Endothelial cell of umbilical vein (primary cell): ENCODE measurements at regions not wholly inside any gene's neighbourhood (a gene's known extent, or its start where the extent isn't known, plus 50 kb on each side); places are given as distances from the start of the nearest gene placed in this dataset.

ENCODE experiments used
- BruUV-seq: library from RNA; stranded (reverse); fragments of 400-500 nt; replicated peaks from 2 replicates; lab custom pipeline; 2021; lab: Mats Ljungman, UMichigan
- CTCF ChIA-PET: fragments of 300-600, 350-600 bp; sonication (Branson Sonifier 250); formaldehyde crosslinking; loops from one replicate; lab custom pipeline; 2021; ENCODE audit warnings: antibody characterized with exemption, inconsistent platforms; lab: Charles Lee
- POLR2A ChIA-PET: fragments of 300-600, 350-600 bp; sonication (Branson Sonifier 250); formaldehyde crosslinking; loops from one replicate; lab custom pipeline; 2021; ENCODE audit warnings: antibody characterized with exemption, inconsistent platforms; lab: Charles Lee
- DNase-seq: peaks from one replicate; pipeline ENCODE4 v3.0.0-alpha.2; 2011; ENCODE audit warnings: low read depth, low spot score
- FAIRE-seq: peaks from 2 replicates; lab custom pipeline; 2011; peaks lifted over from hg19 to GRCh38; lab: Jason Lieb, UNC
- H2AFZ ChIP-seq: 2 replicates; pipeline ENCODE4 v1.6.0; 2012; ENCODE audit warnings: low read depth, low read length, control low read depth, inconsistent platforms
- H3K27ac ChIP-seq: 2 replicates; pipeline ENCODE4 v1.5.1; 2011; ENCODE audit warnings: low read depth, mild to moderate bottlenecking, control low read depth, low read length, moderate library complexity; ENCODE audit not compliant: insufficient read depth
- H3K27me3 ChIP-seq, 2 experiments: 2 replicates each; pipeline versions ENCODE4 v1.6.0 to v1.6.1; 2011; ENCODE audit warnings: low read length in 2 of 2, mixed read lengths in 1 of 2; ENCODE audit not compliant: control insufficient read depth in 2 of 2, insufficient read depth in 2 of 2
- H3K36me3 ChIP-seq, 2 experiments: 2 replicates in 1 of 2; 3 replicates in 1 of 2; pipeline ENCODE4 v1.5.1; 2011; ENCODE audit warnings: low read length in 2 of 2, mild to moderate bottlenecking in 1 of 2, moderate library complexity in 1 of 2; ENCODE audit not compliant: control insufficient read depth in 2 of 2, insufficient read depth in 2 of 2; ENCODE audit errors: extremely low read depth in 1 of 2
- H3K4me1 ChIP-seq: 3 replicates; pipeline ENCODE4 v1.5.1; 2011; ENCODE audit warnings: mild to moderate bottlenecking, low read length; ENCODE audit not compliant: control insufficient read depth, insufficient read depth; ENCODE audit errors: extremely low read depth
- H3K4me2 ChIP-seq: 2 replicates; pipeline ENCODE4 v1.6.1; 2011; ENCODE audit warnings: low read length, control low read depth, mixed read lengths; ENCODE audit not compliant: insufficient read depth
- H3K4me3 ChIP-seq, 3 experiments: fragments of 200-600 bp in 1 of 3; sonication (generic), shearing (Covaris generic) in 1 of 3; replicated peaks in 1 of 3; 2 replicates each; pipeline ENCODE4 v1.5.1; 2011 to 2016; ENCODE audit warnings: control low read depth in 3 of 3, low read length in 3 of 3, mild to moderate bottlenecking in 2 of 3, inconsistent platforms in 1 of 3, low read depth in 1 of 3, moderate library complexity in 1 of 3; ENCODE audit not compliant: insufficient read depth in 1 of 3
- H3K79me2 ChIP-seq: 2 replicates; pipeline ENCODE4 v1.6.0; 2012; ENCODE audit warnings: low read length, inconsistent platforms; ENCODE audit not compliant: control insufficient read depth, insufficient read depth
- H3K9ac ChIP-seq: replicated peaks from 2 replicates; pipeline ENCODE3; 2011; ENCODE audit warnings: low read length, control low read depth; ENCODE audit not compliant: insufficient read depth; ENCODE audit errors: extremely low read depth
- H3K9me1 ChIP-seq: replicated peaks from 3 replicates; pipeline ENCODE4 v1.6.0; 2011; ENCODE audit warnings: mild to moderate bottlenecking, low read length; ENCODE audit not compliant: control insufficient read depth, insufficient read depth; ENCODE audit errors: extremely low read depth
- H3K9me3 ChIP-seq: replicated peaks from 2 replicates; pipeline ENCODE4 v1.5.1; 2012; ENCODE audit warnings: low read length, inconsistent platforms; ENCODE audit not compliant: control insufficient read depth, insufficient read depth
- H4K20me1 ChIP-seq: replicated peaks from 2 replicates; pipeline ENCODE3; 2011; ENCODE audit warnings: mild to moderate bottlenecking, low read length; ENCODE audit not compliant: control insufficient read depth, insufficient read depth; ENCODE audit errors: extremely low read depth
- EZH2 ChIP-seq: IDR thresholded peaks from 2 replicates; pipeline ENCODE4 v1.6.1; 2012; ENCODE audit warnings: borderline replicate concordance, low read depth, mild to moderate bottlenecking, moderate library complexity, low read length, inconsistent platforms; ENCODE audit not compliant: severe bottlenecking
- FOS ChIP-seq: IDR thresholded peaks from 2 replicates; pipeline ENCODE4 v1.6.1; 2011; ENCODE audit warnings: mild to moderate bottlenecking, low read length, moderate library complexity, borderline replicate concordance; ENCODE audit not compliant: insufficient read depth
- GATA2 ChIP-seq: IDR thresholded peaks from 2 replicates; pipeline ENCODE4 v1.7.0; 2011; ENCODE audit warnings: low read depth, mild to moderate bottlenecking, moderate library complexity, mixed read lengths, low read length; ENCODE audit not compliant: insufficient read length, insufficient read depth
- JUN ChIP-seq: IDR thresholded peaks from 2 replicates; pipeline ENCODE4 v1.6.1; 2011; ENCODE audit warnings: borderline replicate concordance, low read depth; ENCODE audit not compliant: insufficient read length, insufficient read depth
- MYC ChIP-seq: IDR thresholded peaks from one replicate; pipeline ENCODE4 v1.6.1; 2011; ENCODE audit warnings: mild to moderate bottlenecking, low read depth, low read length
- POLR2A ChIP-seq: IDR thresholded peaks from 2 replicates; pipeline ENCODE4 v1.6.1; 2012; ENCODE audit warnings: low read depth, mild to moderate bottlenecking, control low read depth, low read length
- POLR2AphosphoS5 ChIP-seq: IDR thresholded peaks from 2 replicates; pipeline ENCODE4 v1.6.1; 2012; ENCODE audit warnings: low read depth, mild to moderate bottlenecking, control low read depth, low read length, moderate library complexity; ENCODE audit not compliant: insufficient read depth
- dilution Hi-C: fragments of 300-500 bp; cut with MboI; formaldehyde crosslinking; loops from one replicate; pipeline ENCODE4 v1.15.0; 2019; ENCODE audit warnings: low sequenced_read_pairs; ENCODE audit not compliant: extremely low pct_ligation_motif_present
- intact Hi-C: fragments of 100-400 bp; cut with micrococcal nuclease; formaldehyde crosslinking; loops from one replicate; pipeline ENCODE4 v1.10.0; 2022
- TF ChIP-seq, protein P1 (sequence below): IDR thresholded peaks from 2 replicates; pipeline ENCODE4 v1.6.1; 2011; ENCODE audit not compliant: insufficient read depth, insufficient read length
- TF ChIP-seq, protein P2 (sequence below), 2 donors: IDR thresholded peaks; 1 replicate in 1 of 2; 2 replicates in 1 of 2; pipeline ENCODE4 v1.5.1; 2011; ENCODE audit warnings: low read length in 2 of 2, mild to moderate bottlenecking in 2 of 2, moderate library complexity in 2 of 2, control low read depth in 1 of 2, inconsistent platforms in 1 of 2, low read depth in 1 of 2; ENCODE audit not compliant: insufficient read depth in 1 of 2; ENCODE audit errors: extremely low read depth in 1 of 2

DNA sequence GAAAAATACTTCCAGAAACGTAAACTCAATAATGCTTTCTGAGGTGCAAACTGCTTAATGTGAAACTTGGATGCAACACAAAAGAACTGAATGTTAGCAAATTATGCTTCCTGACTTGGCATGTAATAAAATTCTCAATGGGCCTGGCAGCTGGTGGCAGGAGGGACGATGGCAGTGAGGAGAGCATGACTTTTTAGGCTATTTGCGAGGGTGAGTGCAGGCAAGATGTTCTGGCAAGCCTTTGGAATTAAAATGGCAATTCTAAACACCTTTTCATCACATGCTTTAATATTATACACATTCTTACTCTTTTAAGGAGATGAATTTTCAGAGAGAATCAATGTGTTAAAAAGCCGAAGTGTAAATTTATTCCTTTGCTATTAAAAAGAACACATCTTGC is 224.8 kb upstream of the CDH4 start:
- H3K4me2 ChIP-seq: no peak overlapping the region
- dilution Hi-C loops: no loop called here
- POLR2A ChIA-PET: no interaction called here

DNA sequence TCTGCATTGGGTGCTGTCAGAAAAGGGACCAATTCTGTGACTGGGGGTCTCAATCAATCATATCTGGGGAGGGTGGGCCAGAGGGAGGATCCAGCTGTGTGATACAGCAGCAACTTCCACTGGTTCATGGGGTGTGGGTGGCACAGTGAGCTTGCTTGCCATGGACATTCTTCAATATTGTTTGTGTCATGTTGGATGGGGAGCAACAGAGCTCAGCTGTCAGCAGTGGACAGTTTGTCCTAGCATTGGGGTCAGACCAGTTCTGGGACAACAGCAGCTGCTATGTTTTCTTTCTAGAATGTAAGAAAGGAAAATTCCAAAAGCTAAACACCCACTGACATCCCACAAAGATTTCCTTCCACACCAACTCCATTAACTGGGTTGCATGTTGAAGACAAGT is 221.9 kb upstream of the CDH4 start:
- CTCF ChIA-PET: no interaction called here
- POLR2A ChIA-PET: no interaction called here
- no peak overlapping the region for H3K27ac ChIP-seq
- TF ChIP-seq EZH2 (no peak), FOS (no peak), POLR2A (no peak), POLR2AphosphoS5 (no peak), GATA2 (no peak), JUN (no peak), MYC (no peak)
- TF ChIP-seq, protein P1, sequence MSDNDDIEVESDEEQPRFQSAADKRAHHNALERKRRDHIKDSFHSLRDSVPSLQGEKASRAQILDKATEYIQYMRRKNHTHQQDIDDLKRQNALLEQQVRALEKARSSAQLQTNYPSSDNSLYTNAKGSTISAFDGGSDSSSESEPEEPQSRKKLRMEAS: no peak
- TF ChIP-seq, protein P2, sequence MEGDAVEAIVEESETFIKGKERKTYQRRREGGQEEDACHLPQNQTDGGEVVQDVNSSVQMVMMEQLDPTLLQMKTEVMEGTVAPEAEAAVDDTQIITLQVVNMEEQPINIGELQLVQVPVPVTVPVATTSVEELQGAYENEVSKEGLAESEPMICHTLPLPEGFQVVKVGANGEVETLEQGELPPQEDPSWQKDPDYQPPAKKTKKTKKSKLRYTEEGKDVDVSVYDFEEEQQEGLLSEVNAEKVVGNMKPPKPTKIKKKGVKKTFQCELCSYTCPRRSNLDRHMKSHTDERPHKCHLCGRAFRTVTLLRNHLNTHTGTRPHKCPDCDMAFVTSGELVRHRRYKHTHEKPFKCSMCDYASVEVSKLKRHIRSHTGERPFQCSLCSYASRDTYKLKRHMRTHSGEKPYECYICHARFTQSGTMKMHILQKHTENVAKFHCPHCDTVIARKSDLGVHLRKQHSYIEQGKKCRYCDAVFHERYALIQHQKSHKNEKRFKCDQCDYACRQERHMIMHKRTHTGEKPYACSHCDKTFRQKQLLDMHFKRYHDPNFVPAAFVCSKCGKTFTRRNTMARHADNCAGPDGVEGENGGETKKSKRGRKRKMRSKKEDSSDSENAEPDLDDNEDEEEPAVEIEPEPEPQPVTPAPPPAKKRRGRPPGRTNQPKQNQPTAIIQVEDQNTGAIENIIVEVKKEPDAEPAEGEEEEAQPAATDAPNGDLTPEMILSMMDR (IDR thresholded peaks at IDR 0.05; ENCODE audit: extremely low read depth in 1 of 2, insufficient read depth in 1 of 2, low read depth in 1 of 2, low read length in 2 of 2): no peak
- no peak overlapping the region for H3K4me2 ChIP-seq
- H3K9ac ChIP-seq: no peak overlapping the region
- no peaks in the 10 kb centered on the region for H3K4me1 ChIP-seq
- H2AFZ ChIP-seq: no peak overlapping the region
- H3K27me3 ChIP-seq: no peaks in the 10 kb centered on the region
- intact Hi-C loops: no loop called here
- no TSS peak for BruUV-seq
- H3K4me3 ChIP-seq: no peak overlapping the region
- no peak for DNase-seq
- H3K9me1 ChIP-seq: no peaks in the 10 kb centered on the region
- peaks cover 7% of the 10 kb centered on the region for H3K9me3 ChIP-seq
- no peak for FAIRE-seq
- dilution Hi-C loops: no loop called here
- H4K20me1 ChIP-seq: no peaks in the 10 kb centered on the region
- H3K36me3 ChIP-seq: no peaks in the 10 kb centered on the region
- no peaks in the 10 kb centered on the region for H3K79me2 ChIP-seq

More for the DNA sequence above, 224.8 kb upstream of the CDH4 start:
- H3K9ac ChIP-seq: no peak overlapping the region
- H3K27ac ChIP-seq: no peak overlapping the region
- no peaks in the 10 kb centered on the region for H4K20me1 ChIP-seq
- no peaks in the 10 kb centered on the region for H3K36me3 ChIP-seq
- FAIRE-seq: no peak
- BruUV-seq: no TSS peak
- peaks cover 7% of the 10 kb centered on the region for H3K9me3 ChIP-seq
- intact Hi-C loops: no loop called here
- no peak for DNase-seq
- no peaks in the 10 kb centered on the region for H3K79me2 ChIP-seq
- no peak overlapping the region for H3K4me3 ChIP-seq
- no peaks in the 10 kb centered on the region for H3K9me1 ChIP-seq
- no peaks in the 10 kb centered on the region for H3K27me3 ChIP-seq
- TF ChIP-seq JUN (no peak), FOS (no peak), MYC (no peak), POLR2AphosphoS5 (no peak)
- TF ChIP-seq, protein P2 (IDR thresholded peaks at IDR 0.05; ENCODE audit: extremely low read depth in 1 of 2, insufficient read depth in 1 of 2, low read depth in 1 of 2, low read length in 2 of 2): no peak
- CTCF ChIA-PET: no interaction called here
- H2AFZ ChIP-seq: no peak overlapping the region
- no peaks in the 10 kb centered on the region for H3K4me1 ChIP-seq
